Ovary (tissue), 7 donors: ENCODE measurements at regions not wholly inside any gene's neighbourhood (a gene's known extent, or its start where the extent isn't known, plus 50 kb on each side); places are given as distances from the start of the nearest gene placed in this dataset.

Experiments used
- DNase-seq, 5 donors: peaks; one replicate each; pipeline ENCODE4 v3.0.0-alpha.2; 2019 to 2020
- H3K27ac ChIP-seq, 2 donors: fragments of 200-600 bp; one replicate each; pipeline versions ENCODE4 v1.5.1 to v1.8.0; 2019 to 2022
- H3K27me3 ChIP-seq: fragments of 200-600 bp; one replicate; pipeline ENCODE4 v1.8.0; 2022
- H3K36me3 ChIP-seq: fragments of 200-600 bp; sonication (generic); one replicate; pipeline ENCODE4 v1.5.1; 2019
- H3K4me1 ChIP-seq: one replicate; pipeline ENCODE4 v1.8.1; 2013; ENCODE audit warnings: mild to moderate bottlenecking, moderate library complexity; ENCODE audit not compliant: insufficient read depth
- H3K4me3 ChIP-seq: fragments of 200-600 bp; sonication (generic); one replicate; pipeline ENCODE4 v1.5.1; 2017
- H3K9me3 ChIP-seq, 2 donors: fragments of 200-600 bp in 1 of 2; sonication (generic) in 1 of 2; one replicate each; pipeline versions ENCODE4 v1.5.1 to v1.8.1; 2013 to 2019; ENCODE audit warnings: mild to moderate bottlenecking in 1 of 2, moderate library complexity in 1 of 2
- CTCF ChIP-seq, 3 donors: fragments of 450-650 bp in 2 of 3; fragments of 200-600 bp in 1 of 3; IDR thresholded peaks; one replicate each; pipeline versions ENCODE4 v1.5.1 to v1.8.0; 2016 to 2022; ENCODE audit warnings: antibody characterized with exemption in 3 of 3, mild to moderate bottlenecking in 1 of 3
- EP300 ChIP-seq: sonication (generic); formaldehyde crosslinking; IDR thresholded peaks from one replicate; pipeline ENCODE4 v1.6.1; 2017; ENCODE audit warnings: antibody characterized with exemption
- POLR2A ChIP-seq: fragments of 450-650 bp; IDR thresholded peaks from one replicate; pipeline ENCODE4 v1.6.1; 2017; ENCODE audit warnings: antibody characterized with exemption, mild to moderate bottlenecking, moderate library complexity
- WGBS, 3 donors: extraction: QIAGEN DNeasy Blood & Tissue Kit in 1 of 3; methylation state at CpG; one replicate each; pipeline versions ENCODE4 v1.1.5 to v1.1.7; 2013 to 2017; 5-methylcytosine and 5-hydroxymethylcytosine counted together
- intact Hi-C, 4 donors: fragments of 100-400 bp; cut with DNase I; formaldehyde crosslinking; loops; one replicate each; pipeline versions ENCODE4 v1.11.0 to v1.15.1; 2022 to 2023
- donor health status: DM: no; HTN: no; CAD: no; lungs with moderate emphysema.
- donor health status: DM: no; HTN: no; CAD: no.
- donor health status: Bipolar disorder and iron deficiency.
- donor health status: DM: no; HTN: no; CAD: no.
- donor health status: DM: yes; HTN: yes; CAD: no.

GRCh38 chrX:4268676-4269075 lies 555.2 kb upstream of the PRKX start:
- Histone ChIP-seq H3K36me3 (no peaks in the 10 kb centered on the region), H3K27ac (no peak overlapping the region), H3K27me3 (no peaks in the 10 kb centered on the region), H3K4me1 (no peaks in the 10 kb centered on the region), H3K9me3 (no peaks in the 10 kb centered on the region), H3K4me3 (no peak overlapping the region)
- intact Hi-C loops, result no loop called here
- TF ChIP-seq EP300 (no peak), CTCF (IDR thresholded peaks at IDR 0.05) (no peak), POLR2A (no peak)
- 18 to 25% (median 20%) methylated on average over 2 of the region's 2 CpGs for WGBS, 3 donors
- DNase-seq, result no peak

GRCh38 chrX:4265036-4265435 lies 551.6 kb upstream of the PRKX start:
- no peak for DNase-seq
- 73 to 87% (median 75%) methylated on average over 4 of the region's 4 CpGs for WGBS, 3 donors
- H3K4me1 ChIP-seq, result no peaks in the 10 kb centered on the region

GRCh38 chrX:4263030-4263803 lies 549.8 kb upstream of the PRKX start:
- H3K4me1 ChIP-seq, result no peaks in the 10 kb centered on the region
- H3K36me3 ChIP-seq, result no peaks in the 10 kb centered on the region
- DNase-seq, result no peak
- H3K27ac ChIP-seq, result no peak overlapping the region
- no peak overlapping the region for H3K4me3 ChIP-seq
- H3K9me3 ChIP-seq, result no peaks in the 10 kb centered on the region
- 24 to 25% (median 24%) methylated on average over 8 of the region's 8 CpGs for WGBS, 3 donors
- no peaks in the 10 kb centered on the region for H3K27me3 ChIP-seq
- TF ChIP-seq CTCF (IDR thresholded peaks at IDR 0.05) (no peak), POLR2A (no peak), EP300 (no peak)
- intact Hi-C loops, result no loop called here

More at GRCh38 chrX:4265036-4265435, 551.6 kb upstream of the PRKX start:
- intact Hi-C loops, result no loop called here
- Histone ChIP-seq H3K27ac (no peak overlapping the region), H3K9me3 (no peaks in the 10 kb centered on the region), H3K36me3 (no peaks in the 10 kb centered on the region), H3K27me3 (no peaks in the 10 kb centered on the region), H3K4me3 (no peak overlapping the region)
- TF ChIP-seq POLR2A, result no peak

- H3K36me3 ChIP-seq, result no peaks in the 10 kb centered on the region
- 62 to 75% (median 69%) methylated on average over 2 of the region's 2 CpGs for WGBS, 3 donors
- DNase-seq, result no peak
- intact Hi-C loops, result no loop called here
- no peaks in the 10 kb centered on the region for H3K9me3 ChIP-seq
- no peaks in the 10 kb centered on the region for H3K4me1 ChIP-seq
- no peaks in the 10 kb centered on the region for H3K27me3 ChIP-seq
- no peak overlapping the region for H3K4me3 ChIP-seq
- TF ChIP-seq POLR2A (no peak), CTCF (IDR thresholded peaks at IDR 0.05) (no peak), EP300 (no peak)
- no peak overlapping the region for H3K27ac ChIP-seq
Measured at GRCh38 chrX:4253092-4253491, 539.6 kb upstream of the PRKX start.

- H3K4me3 ChIP-seq, result no peak overlapping the region
- no peak for DNase-seq
- intact Hi-C loops, result no loop called here
- WGBS, 3 donors, result 55 to 83% (median 63%) methylated on average over 8 of the region's 8 CpGs
- no peaks in the 10 kb centered on the region for H3K9me3 ChIP-seq
- H3K4me1 ChIP-seq, result no peaks in the 10 kb centered on the region
- no peak overlapping the region for H3K27ac ChIP-seq
- H3K36me3 ChIP-seq, result no peaks in the 10 kb centered on the region
- no peaks in the 10 kb centered on the region for H3K27me3 ChIP-seq
- TF ChIP-seq EP300 (no peak), POLR2A (no peak), CTCF (IDR thresholded peaks at IDR 0.05) (no peak)
Measured at GRCh38 chrX:4249401-4249800, 536.0 kb upstream of the PRKX start.
